ENCODE measurements at regions not wholly inside any gene's neighbourhood (a gene's known extent, or its start where the extent isn't known, plus 50 kb on each side); places are given as distances from the start of the nearest gene placed in this dataset.

DNA sequence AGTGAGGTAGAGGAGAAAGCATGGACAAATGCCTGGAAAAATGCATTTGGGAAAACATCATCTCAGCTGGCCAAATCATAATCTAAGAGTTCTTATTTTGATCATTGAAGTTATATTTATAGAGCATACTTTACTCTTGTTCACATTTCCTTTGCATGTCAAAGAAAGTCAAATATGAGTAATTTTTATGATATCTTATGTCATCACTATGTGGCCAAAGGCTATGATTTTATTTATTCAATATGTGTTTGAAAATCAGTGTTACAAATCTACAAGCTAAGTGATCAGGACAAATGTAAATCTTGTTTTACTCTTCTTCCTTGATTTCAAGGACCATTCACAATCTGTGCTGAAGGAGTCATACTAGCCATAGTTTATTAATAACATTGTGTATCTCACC is 237.2 kb upstream of the DPH6 start:
- DNase-seq = no peak

DNA sequence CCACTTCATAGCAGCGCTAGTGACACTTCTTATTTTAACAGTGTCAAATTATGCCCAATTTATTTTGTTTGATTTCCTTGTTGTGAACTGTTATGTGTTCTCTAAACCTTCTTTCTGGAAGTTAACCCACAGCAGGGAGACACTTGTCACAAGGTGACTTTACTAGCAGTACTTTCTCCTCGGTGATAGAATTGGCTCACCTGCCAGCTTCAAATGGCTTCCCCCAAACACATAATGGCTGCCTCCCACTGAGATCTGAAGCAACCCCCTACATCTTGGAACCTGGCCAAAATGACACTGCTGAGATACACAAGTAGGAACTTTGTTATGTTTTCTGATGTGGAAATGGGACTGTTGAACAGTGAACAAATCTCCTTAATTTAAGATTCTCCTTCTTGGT is 238.8 kb upstream of the DPH6 start:
- peak; percentile 20 for DNase-seq

DNA sequence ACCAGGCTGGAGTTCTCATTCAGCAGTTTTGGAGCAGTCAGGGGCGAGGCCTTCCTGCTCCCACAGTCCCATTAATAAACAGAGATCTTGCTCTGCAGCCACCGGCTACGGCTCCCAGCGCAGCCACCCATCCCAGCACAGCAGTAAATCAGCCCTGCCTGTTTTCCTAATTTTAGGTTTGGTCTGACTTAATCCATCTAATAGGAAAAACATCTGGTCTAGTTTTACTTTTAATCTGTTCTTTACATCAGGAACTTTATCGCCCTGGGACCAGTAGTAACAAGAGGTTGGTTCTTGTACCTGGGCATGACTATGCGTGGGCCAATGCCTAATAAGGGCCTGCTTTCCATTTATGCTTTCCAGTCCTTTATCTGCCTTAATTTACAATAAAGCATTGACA is 264.0 kb upstream of the DPH6 start:
- DNase-seq = no peak

DNA sequence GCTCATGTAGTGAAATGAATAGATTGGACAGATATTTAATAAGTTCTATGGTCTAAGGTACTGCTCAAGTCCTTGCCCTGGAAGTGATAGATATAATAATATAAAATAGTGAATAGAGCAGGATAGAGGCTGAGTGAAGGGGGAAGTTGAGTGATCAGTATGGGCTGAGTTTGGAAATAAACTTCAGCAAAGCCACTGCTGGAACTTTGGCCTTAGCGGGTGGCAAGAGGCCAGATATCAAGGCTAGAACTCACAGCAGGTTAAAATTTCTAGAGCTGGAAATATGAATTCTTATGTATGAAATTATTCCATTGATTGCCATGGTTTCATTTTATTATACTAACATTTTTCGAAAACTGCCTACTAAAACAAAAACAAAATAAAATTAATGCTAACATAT is 267.6 kb upstream of the DPH6 start:
- no peak for DNase-seq

DNA sequence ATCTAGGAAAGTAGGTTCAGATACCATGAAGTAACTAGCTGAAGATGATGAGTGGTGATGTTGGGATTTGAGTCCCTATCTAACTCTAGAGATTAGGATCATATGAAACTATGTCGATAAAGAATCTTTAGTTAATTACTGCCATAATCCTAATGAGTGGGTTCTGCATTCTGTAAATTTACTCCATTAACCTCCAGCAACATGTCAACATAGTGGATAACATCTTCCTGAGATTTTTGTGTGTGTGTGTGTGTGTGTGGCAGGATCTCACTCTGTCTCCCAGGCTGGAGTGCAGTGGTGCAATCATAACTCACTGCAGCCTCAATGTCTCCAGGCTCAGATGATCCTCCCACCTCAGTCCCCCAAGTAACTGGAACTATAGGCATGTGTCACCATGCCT is 272.9 kb upstream of the DPH6 start:
- DNase-seq = no peak

DNA sequence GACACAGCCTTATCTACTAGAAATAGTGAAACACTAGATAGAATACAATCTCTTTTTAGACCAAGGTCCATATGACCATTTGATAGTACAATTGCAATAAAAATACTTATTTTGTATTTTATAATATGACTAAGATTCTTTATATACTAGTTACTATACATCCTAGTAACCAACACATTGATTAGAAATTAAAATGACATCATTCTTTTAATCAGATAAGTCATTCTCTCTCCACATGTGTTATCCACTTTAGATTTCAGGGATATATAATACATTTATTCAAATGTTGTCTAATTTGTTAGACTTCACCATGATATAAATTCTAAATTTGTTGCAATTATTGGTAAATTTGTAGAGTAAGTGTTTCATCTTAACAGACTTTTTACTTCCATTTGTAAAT is 276.2 kb upstream of the DPH6 start:
- DNase-seq = no peak

DNA sequence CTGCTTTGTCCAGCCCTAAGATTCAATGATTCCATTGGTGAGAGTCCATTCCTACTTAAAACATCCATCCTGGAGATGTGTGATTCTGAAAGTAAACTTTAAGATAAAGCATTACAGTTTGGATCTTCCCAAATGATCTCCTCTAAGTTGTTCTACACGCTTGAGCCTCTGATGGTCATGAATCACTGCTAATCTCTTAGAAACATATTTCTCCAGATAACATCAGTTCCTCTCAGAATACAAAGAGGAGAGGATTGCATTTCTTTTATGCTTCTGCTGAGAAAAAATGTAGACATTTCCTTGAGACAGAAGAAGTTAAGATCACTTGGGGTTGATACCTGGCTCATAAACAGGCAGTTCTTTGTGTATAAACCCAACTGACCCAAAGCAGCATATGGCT is 281.2 kb upstream of the DPH6 start:
- DNase-seq = no peak

DNA sequence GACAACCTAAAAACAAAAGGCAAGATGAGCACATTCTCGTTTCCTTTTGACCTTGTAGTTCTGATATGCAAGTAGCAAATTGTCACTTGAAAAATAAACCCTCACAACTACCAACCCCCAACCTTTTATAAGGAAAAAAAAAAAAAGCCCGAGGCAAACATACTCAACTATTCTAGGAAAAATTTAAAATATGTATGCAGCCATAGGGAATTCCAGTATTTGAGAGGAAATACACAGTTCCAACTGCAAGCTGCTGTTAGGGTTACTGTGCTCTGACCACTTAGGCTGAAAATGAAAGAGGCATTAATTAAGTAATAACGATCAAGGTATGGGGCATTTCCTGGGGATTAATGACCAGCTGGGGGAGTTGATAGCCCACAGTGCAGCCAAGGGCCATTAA is 281.9 kb upstream of the DPH6 start:
- no peak for DNase-seq

DNA sequence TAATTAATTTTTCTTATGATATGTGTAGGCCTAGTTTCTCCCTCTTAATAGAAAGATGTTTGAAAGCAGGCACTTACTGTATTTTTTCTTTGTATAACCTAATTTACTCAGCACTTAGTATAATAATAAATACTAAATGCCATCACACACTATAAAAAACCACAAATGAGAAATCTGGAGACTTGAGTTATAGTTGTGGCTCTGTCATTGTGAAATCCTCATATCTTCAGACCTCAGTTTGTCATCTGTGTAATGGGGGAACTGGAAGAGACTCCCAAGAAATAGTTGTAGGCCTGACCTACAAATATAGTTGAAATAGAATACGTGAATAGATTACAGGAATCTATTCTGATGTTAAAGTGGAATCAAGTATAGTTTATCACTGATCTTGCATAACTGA is 287.6 kb upstream of the DPH6 start:
- no peak for DNase-seq

DNA sequence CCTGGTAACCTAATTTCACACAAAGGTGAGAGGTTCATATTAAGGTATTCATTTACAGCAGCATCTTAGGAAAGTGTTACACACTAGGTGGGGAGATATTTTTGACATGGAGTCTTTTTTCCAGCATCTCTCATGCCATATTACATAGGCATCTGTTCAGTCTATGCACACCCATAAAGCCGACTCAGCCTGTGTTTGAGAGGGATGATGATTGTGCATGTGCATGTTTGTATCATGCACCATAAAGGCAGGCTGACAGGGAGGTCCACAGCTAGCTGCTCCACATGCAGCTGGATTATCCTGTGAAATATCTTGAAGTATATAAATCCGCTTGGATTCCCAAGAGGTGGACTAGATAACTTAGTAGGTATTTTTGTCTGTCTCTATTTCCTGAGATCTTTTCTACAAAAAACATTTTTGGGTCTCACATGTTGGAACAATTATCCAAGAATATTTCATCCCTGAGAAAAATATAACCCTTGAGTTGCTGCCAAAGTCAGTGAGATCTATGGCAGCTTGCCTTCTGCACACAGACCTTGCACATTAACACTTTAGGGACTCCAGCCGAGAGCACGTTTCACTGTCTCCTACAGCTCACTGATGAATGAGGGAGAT is 288.4 kb upstream of the DPH6 start:
- DNase-seq = no peak

DNA sequence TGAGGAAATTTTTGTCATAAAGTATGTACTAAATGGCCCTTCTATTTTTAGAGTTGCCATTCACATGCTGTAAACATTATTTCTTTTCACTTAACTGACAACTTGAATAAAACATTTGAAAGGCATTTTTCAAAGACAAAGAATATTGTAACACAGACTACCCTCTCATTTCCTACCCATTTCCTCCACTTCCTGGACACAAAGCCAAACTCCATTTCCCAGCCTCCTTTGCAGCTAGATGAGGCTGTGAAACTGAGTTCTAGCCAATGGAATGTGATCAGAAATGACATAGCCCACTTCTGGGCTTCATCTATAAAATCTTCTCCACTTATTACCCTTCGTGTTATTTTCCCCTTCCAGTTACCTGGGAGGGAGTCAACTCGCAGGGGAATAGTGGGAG is 288.9 kb upstream of the DPH6 start:
- no peak for DNase-seq

DNA sequence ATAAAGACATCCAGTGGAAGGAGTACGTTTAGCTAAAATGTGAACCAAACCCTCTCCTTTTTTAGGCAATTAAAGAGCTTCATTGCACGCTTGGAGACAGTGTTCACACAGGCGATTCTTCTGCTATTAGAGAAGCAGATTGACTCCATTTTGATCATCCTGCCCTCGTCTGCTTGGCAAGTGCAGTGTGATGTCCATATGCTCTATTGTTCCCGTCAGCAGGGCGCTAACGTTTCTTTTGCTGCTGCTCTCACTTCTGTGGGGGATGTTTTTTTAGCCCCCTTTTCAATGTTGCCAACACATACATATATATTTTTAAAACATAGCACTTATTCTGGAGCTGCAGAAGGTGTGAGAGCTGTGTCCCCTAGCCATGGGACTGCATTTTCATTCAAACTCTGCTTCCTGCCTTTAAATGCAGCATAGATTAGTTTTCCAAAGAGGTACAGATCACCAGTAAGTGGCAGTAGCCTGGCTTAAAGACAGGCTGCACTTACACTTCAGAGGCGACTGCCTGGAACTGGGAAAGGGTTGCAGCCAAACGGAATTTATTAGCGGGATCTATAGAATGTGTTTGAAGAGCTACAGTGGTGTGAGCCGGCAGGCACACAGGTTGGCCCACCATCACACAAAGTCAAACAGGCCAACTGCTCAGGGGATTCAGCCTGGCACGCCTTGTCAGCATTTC is 292.6 kb upstream of the DPH6 start:
- DNase-seq = no peak

DNA sequence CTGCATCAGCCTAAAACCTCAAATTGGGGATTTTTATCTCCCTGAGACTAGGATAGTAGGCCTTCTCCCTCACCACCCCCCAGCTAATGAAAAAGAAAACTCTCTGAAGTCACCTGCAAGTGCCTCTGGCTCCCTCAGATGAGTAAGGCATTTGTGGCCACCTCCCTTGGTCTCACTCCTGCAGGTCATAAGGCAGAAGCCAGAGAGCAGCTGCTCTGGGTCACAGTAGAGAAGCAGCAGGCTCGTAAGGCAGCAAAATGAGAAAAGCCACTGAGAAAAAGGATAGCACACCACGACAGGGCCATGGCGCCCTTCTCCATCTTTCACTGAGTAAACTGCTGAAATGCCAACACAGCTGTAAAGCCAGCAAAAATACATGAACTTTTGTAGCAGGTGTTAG is 296.7 kb upstream of the DPH6 start:
- no peak for DNase-seq

DNA sequence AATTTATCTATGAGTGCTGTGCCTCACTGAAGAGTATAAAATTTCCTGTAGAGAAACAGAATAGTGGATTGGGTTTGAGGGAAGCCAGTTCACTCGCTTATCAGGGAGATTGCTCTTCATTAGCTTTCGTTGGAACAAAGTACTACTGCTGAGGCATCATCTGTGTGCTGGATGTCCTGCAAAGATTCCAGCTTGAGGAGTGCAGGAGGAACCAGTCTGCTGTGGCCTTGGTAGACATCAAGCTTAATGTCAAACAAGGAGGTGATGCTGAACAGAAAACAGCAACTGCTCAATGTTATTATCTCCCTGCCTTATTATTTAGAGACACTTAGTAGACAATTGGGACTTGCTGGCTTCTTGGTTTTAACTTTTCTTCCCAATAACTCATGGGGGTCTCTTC is 297.5 kb upstream of the DPH6 start:
- DNase-seq = no peak

DNA sequence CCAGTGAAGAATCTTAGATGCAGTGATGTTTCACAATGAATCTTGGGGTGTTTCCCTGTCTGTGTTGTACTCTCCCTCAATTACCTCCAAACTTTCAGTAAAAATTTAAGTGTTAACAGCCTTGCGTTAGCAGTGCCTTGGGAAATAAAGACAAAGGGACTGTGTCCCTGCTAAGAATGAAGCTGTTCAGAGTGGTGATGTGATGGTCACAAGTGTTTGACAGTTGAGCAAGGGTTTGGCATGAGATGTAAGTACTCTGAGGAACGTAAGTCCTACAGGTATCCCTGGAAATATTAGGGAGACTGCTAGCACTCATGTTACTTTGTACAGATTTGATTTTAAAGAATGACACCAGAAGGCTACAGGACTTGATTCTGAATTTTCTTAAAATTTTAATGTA is 304.3 kb upstream of the DPH6 start:
- no peak for DNase-seq

DNA sequence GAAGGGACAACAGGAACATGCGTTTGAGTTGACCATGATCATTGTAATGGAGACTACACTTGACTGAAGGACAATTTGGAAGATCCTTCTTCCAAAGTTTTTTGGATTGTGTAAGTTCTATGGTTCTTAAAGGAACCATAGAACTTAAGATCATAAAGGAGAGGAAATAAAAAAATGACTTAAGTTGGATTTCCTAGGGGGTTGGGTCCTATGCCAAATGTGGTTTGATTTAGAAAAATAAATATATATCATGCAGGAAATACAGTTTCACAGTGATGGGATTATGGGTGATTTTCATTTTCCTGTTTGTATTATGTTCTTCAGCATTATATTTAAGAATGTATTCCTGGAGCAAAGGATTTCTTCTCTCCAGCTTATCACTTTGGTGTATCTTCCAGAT is 305.5 kb upstream of the DPH6 start:
- no peak for DNase-seq

DNA sequence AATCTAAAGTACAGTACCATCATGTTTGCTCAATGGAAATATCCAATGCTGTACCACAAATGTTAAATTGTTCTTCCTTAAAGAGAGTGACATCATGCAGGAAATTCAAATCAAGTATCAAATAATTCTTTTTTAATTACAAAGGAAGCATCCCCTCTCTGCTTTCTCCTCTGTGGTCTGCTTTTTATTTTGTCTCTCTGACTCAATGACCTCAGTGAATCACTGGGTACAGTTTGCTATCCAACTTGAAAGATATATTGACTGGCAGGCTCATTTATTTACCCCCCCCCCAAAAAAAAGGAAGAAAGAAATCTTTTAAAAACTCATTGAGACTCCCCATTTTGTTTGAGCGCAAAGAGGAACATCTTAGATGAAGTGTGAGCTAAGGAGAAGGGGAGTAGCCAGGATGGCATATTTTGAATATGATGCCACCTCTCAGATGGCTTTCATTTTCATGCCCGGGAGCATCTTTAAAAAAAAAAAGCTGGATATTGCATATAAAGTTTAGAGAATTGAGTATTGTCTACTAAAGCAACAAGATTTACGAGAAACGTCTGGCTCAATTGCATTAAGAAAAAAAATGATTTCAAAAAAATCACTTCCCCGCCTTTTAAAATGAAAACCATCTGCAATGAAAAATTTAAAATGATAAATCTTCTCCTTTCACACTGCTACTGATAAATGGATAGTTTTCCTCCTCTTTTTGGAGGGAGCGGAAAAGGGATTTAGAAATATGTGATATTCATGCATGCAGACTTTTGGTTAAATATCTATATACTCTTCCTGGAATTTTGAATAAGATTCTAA is 307.1 kb upstream of the DPH6 start:
- no peak for DNase-seq

DNA sequence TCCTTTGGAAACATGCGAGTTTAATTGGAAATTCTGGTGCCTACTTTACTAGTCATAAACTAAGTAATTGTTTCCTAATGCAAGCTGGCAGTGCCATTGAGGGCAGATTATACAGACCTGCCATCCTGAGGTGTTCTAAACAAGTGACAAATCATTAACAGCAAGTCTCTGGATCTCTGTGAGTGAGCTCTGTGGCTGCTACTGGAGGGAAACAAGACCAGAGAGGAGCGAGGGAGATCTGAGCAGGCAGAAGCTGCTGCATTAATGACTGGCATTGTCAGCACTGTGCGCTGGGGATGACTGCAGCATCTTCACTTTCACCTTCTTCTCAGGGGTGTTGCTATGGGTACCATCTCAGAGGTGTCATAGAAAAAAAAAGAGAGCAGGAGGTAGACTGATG is 308.4 kb upstream of the DPH6 start:
- DNase-seq = no peak

DNA sequence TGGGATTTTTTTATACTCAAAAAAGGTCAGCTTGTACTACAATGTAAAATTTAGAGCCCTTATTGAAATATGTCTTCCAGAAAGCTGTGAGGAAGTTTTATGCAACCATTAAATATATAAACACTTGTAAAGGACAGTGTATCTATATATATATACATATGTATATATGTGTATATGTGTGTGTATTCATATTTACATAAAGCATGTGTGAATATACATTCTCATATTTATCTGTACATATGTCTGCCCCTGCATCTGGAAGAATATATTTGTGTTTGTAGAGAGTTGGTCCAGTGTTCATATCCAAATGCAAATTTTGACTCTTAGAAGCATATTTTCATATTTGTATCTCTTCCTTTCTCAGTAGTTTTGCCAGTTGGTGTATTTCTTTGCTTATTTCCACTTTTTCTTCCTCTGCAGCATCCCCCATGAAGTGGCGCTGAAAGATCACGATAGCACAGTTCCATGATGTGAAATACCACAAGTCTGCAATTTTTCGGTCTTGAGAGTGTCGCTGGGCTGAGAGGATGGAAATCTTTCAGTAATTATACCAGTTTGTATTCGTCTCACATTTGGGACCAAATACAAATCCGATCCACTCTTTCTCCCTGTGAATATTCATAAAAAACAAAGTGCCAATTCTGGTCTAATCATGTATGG is 311.7 kb upstream of the DPH6 start:
- no peak for DNase-seq

DNA sequence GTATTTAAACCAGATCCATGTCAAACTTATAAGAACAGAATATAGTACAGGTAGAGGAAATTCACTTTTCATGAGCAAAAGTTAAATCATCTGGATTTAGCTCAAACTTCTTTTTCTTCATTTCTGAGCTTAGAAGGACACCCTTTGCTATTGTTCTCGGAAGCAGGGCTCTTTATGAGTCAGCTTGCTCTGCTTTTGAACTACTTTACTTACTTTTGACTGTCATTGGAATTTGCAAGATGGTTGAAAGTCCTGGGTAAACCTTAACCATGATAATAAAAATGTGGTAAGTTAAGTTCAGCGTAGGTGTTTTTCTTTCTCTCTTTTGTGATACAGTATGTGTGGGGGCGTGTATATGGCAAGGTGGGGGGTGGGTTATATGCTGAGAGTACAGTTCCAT is 312.7 kb upstream of the DPH6 start:
- DNase-seq = no peak

DNA sequence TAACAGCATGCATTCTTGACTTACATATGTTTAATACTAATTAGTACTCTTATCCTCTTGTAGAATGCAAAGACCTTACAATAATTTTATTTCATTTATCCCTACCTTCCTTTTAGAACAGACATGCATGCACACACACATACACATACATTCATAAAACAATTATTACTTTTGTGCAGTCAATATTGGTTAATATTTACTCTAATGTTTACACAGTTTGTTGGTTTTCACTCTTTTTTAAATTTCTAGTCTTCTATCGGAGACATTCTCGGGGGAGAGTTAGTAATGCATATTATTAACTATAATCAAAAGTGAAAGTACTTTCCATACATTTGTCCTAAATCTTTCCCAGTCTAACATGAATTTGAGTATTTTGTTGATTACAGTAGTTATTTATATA is 317.7 kb upstream of the DPH6 start:
- DNase-seq = no peak

DNA sequence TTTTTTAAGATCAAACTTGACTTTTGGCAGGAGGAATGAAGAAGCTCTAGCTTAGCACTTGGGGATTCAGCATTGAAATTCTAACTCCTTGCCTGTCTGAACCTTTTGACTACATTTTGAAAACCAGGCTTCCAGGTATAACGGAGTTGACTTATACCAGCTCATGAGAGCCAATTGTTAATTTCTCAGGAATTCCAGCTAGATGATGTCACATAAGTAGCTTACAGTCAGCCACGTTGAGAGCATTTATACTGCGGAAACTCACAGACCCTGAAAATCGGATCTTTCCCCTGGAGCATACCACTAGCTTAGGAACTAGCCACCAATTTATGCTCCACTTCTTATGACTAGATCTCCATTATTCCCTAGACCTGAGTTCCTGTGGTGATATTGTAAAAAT is 321.4 kb upstream of the DPH6 start:
- peak; percentile 18 for DNase-seq

DNA sequence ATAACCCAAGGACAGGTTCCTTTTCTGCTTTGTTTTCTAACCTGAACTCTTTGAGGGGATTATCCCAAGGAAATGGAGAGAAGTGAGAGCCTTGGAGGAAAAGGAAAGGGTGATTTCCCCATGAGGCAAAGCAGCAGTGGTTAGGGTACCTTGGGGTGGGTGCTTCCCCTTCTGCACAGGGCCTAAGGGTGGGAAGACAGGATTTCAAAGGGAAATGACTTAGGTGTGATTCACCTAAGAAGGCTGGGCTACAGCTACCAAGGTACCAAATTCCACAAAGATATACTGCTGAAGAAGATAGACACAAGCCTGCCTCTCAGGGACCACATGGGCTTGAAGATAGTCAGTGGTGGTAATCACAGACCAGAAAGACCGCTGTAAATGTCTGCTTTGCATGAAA is 325.3 kb upstream of the DPH6 start:
- no peak for DNase-seq

DNA sequence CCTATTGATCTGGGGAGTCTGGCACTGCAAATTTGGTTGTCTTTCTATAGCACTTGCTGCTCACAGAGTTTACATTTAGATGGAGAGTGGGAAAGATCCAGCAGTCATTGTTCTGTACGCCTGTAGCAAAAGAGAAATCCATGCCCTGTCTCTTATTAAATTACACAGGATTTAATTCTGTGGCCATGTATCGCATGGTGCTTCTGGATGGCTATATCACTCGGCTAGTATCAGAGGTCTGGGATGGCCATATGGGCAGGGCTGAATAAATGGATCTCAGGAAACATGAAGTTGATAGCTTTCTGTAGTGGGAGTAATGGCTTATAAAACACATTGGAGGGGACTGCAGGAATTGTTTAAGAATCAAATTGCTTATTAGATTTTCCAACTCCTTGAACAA is 325.8 kb upstream of the DPH6 start:
- peak; percentile 34 for DNase-seq

Measured in NCI-H82 (cell line).